HepG2 (cell line): ENCODE measurements at regions not wholly inside any gene's neighbourhood (a gene's known extent, or its start where the extent isn't known, plus 50 kb on each side); places are given as distances from the start of the nearest gene placed in this dataset.

ENCODE experiments used
- ATAC-seq: fragments of 200-7000 bp; cut with Tn5 transposase; 3 replicates; pipeline ENCODE4 v1.9.1; 2020; ENCODE audit warnings: mild to moderate bottlenecking, moderate library complexity
- BruUV-seq: library from RNA; stranded (reverse); fragments of 400-500 nt; replicated peaks from 2 replicates; lab custom pipeline; 2021; lab: Mats Ljungman, UMichigan
- CTCF ChIA-PET: fragments of 300-600 bp; formaldehyde crosslinking; extraction: SDS; loops from one replicate; lab custom pipeline; 2021; ENCODE audit warnings: low total read pairs, inconsistent platforms, low intra/inter-chr PET ratio; lab: Yijun Ruan, JAX
- POLR2A ChIA-PET: fragments of 350-600 bp; sonication (Branson Sonifier 250); formaldehyde crosslinking; loops from one replicate; lab custom pipeline; 2020; ENCODE audit warnings: antibody characterized with exemption, inconsistent platforms; lab: Yijun Ruan, JAX
- DNase-seq: peaks from one replicate; pipeline ENCODE4 v3.0.0-alpha.2; 2015; ENCODE audit warnings: low spot score
- FAIRE-seq: peaks from 3 replicates; lab custom pipeline; 2011; peaks lifted over from hg19 to GRCh38; lab: Jason Lieb, UNC
- H2AFZ ChIP-seq: one replicate; pipeline ENCODE4 v1.6.1; 2011; ENCODE audit warnings: low read length, inconsistent platforms
- H3K27ac ChIP-seq: fragments of 300-600 bp; 3 replicates; pipeline ENCODE4 v1.8.0; 2011; ENCODE audit warnings: mixed run types, mild to moderate bottlenecking, mixed read lengths, low read length, inconsistent platforms; ENCODE audit not compliant: insufficient read depth; ENCODE audit errors: extremely low read length
- H3K27me3 ChIP-seq, 2 experiments: fragments of 200-600 bp in 1 of 2; 2 replicates in 1 of 2; 3 replicates in 1 of 2; pipeline versions ENCODE4 v1.6.0 to v1.8.0; 2011; ENCODE audit warnings: low read length in 2 of 2, mild to moderate bottlenecking in 2 of 2, moderate library complexity in 2 of 2, inconsistent platforms in 1 of 2; ENCODE audit not compliant: insufficient read depth in 2 of 2, control insufficient read depth in 1 of 2
- H3K36me3 ChIP-seq, 2 experiments: fragments of 200-600 bp in 1 of 2; replicated peaks in 1 of 2; 2 replicates in 1 of 2; 3 replicates in 1 of 2; pipeline versions ENCODE4 v1.5.1 to v1.8.0; 2011; ENCODE audit warnings: low read length in 2 of 2, inconsistent platforms in 1 of 2; ENCODE audit not compliant: insufficient read depth in 2 of 2, control insufficient read depth in 1 of 2
- H3K4me1 ChIP-seq: 2 replicates; pipeline ENCODE4 v1.5.1; 2012; ENCODE audit warnings: low read length, inconsistent platforms; ENCODE audit not compliant: insufficient read depth
- H3K4me2 ChIP-seq: 2 replicates; pipeline ENCODE4 v1.6.0; 2011; ENCODE audit warnings: low read depth, low read length, inconsistent platforms
- H3K4me3 ChIP-seq, 3 experiments: fragments of 200-600 bp in 1 of 3; sonication (generic), shearing (Covaris generic) in 1 of 3; replicated peaks in 1 of 3; 2 replicates each; pipeline ENCODE4 v1.5.1; 2011 to 2016; ENCODE audit warnings: low read length in 3 of 3, inconsistent platforms in 2 of 3, low read depth in 2 of 3, mild to moderate bottlenecking in 2 of 3, control low read depth in 1 of 3, mixed read lengths in 1 of 3; ENCODE audit not compliant: insufficient read depth in 1 of 3
- H3K79me2 ChIP-seq: one replicate; pipeline ENCODE4 v1.6.1; 2011; ENCODE audit warnings: low read length, inconsistent platforms; ENCODE audit not compliant: insufficient read depth
- H3K9ac ChIP-seq: 2 replicates; pipeline ENCODE4 v1.6.0; 2011; ENCODE audit warnings: mild to moderate bottlenecking, low read depth, low read length, inconsistent platforms; ENCODE audit not compliant: insufficient read depth
- H3K9me3 ChIP-seq: 2 replicates; pipeline ENCODE4 v1.5.1; 2012; ENCODE audit warnings: mild to moderate bottlenecking, low read length
- H4K20me1 ChIP-seq: 2 replicates; pipeline ENCODE4 v1.6.0; 2011; ENCODE audit warnings: inconsistent platforms, mild to moderate bottlenecking, low read length, moderate library complexity; ENCODE audit not compliant: insufficient read depth
- CEBPG ChIP-seq: IDR thresholded peaks from 2 replicates; pipeline ENCODE4 v1.6.1; 2016
- CENPT ChIP-seq: sonication (generic); formaldehyde crosslinking; IDR thresholded peaks from 2 replicates; pipeline ENCODE4 v1.8.0; 2022; ENCODE audit warnings: low read depth, mild to moderate bottlenecking, moderate library complexity, missing genetic modification reagents
- RBFOX2 ChIP-seq: fragments of 200-400 bp; formaldehyde crosslinking; IDR thresholded peaks from 2 replicates; pipeline ENCODE4 v1.6.1; 2017; ENCODE audit warnings: low read depth, mild to moderate bottlenecking, low read length
- RFX1 ChIP-seq: fragments of 450-650 bp; IDR thresholded peaks from 2 replicates; pipeline ENCODE4 v1.6.1; 2017
- SNRNP70 ChIP-seq: fragments of 200-400 bp; formaldehyde crosslinking; IDR thresholded peaks from 2 replicates; pipeline ENCODE4 v1.6.1; 2017; ENCODE audit warnings: mild to moderate bottlenecking, low read depth, low read length, moderate library complexity
- SP1 ChIP-seq, 2 experiments: fragments of 450-650 bp in 1 of 2; sonication (generic) in 1 of 2; formaldehyde crosslinking in 1 of 2; IDR thresholded peaks; 2 replicates each; pipeline versions ENCODE4 v1.4.0 to v1.6.1; 2016 to 2020; ENCODE audit warnings: missing genetic modification reagents in 1 of 2
- ZNF20 ChIP-seq: sonication (generic); formaldehyde crosslinking; IDR thresholded peaks from 2 replicates; pipeline ENCODE4 v1.4.0; 2020; ENCODE audit warnings: mild to moderate bottlenecking, moderate library complexity, missing genetic modification reagents
- ZNF331 ChIP-seq: sonication (generic); formaldehyde crosslinking; IDR thresholded peaks from 2 replicates; pipeline ENCODE4 v1.4.0; 2020; ENCODE audit warnings: missing genetic modification reagents
- ZNF670 ChIP-seq: sonication (generic); formaldehyde crosslinking; IDR thresholded peaks from 2 replicates; pipeline ENCODE4 v1.8.0; 2022; ENCODE audit warnings: mild to moderate bottlenecking, missing genetic modification reagents, borderline replicate concordance
- WGBS: methylation state at CpG from one replicate; pipeline ENCODE4 v1.1.6; 2017; ENCODE audit warnings: low lambda C conversion rate; 5-methylcytosine and 5-hydroxymethylcytosine counted together
- in situ Hi-C: cut with HindIII; loops from 2 replicates; pipeline ENCODE4 v1.10.0; 2017; ENCODE audit warnings: low pct_unique_long_range_greater_than_20kb; ENCODE audit not compliant: extremely low pct_ligation_motif_present
- intact Hi-C: fragments of 100-400 bp; cut with micrococcal nuclease; formaldehyde crosslinking; loops from one replicate; pipeline ENCODE4 v1.10.0; 2022; ENCODE audit not compliant: unreplicated experiment
- TF ChIP-seq, protein P1 (sequence below): sonication (generic); formaldehyde crosslinking; IDR thresholded peaks from 2 replicates; pipeline ENCODE4 v1.8.1; 2023; ENCODE audit warnings: mild to moderate bottlenecking, missing genetic modification reagents
- TF ChIP-seq, protein P2 (sequence below): sonication (generic); formaldehyde crosslinking; IDR thresholded peaks from 2 replicates; pipeline ENCODE4 v1.5.1; 2020; ENCODE audit warnings: missing genetic modification reagents, mild to moderate bottlenecking, borderline replicate concordance
- TF ChIP-seq, protein P3 (sequence below): IDR thresholded peaks from 2 replicates; pipeline ENCODE4 v1.6.1; 2016; ENCODE audit warnings: low read depth, control low read depth
- TF ChIP-seq, protein P4 (sequence below): sonication (generic); formaldehyde crosslinking; IDR thresholded peaks from 2 replicates; pipeline ENCODE4 v1.4.0; 2020; ENCODE audit warnings: mild to moderate bottlenecking, missing genetic modification reagents, borderline replicate concordance

DNA sequence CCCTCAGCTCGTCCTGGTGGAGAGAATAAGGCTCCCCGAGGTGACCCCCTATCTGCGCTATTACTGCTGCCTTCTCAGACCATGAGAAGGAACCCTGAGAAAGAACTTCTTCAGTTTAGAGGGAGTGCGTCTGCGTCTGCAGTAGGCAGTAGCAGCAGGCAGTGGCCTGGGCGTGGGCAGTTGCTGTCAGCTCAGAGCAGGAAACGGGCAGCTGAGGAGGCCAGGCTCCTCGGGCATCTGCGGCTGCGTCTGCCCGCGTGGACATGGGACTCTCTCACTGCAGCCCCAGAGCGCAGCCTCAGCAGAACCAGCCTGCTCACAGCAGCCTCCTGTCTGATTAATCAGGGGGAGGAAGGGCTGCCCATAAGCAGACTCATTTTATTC, 49.8 kb upstream of the FCN1 start:
- no peak for DNase-seq
- FAIRE-seq, result no peak
- H2AFZ ChIP-seq, result no peak overlapping the region
- peaks cover 4 to 44% of the 10 kb centered on the region in 2 experiments; a peak in 4 of 5 replicates for H3K27me3 ChIP-seq
- 24% methylated on average over 4 of the region's 13 CpGs for WGBS
- peaks cover 7% of the 10 kb centered on the region; the same call in 1 of the 2 replicates for H4K20me1 ChIP-seq
- no peaks in the 10 kb centered on the region for H3K79me2 ChIP-seq
- ChIA-PET CTCF (no interaction called here), POLR2A (no interaction called here)
- H3K4me3 ChIP-seq, result no peak overlapping the region
- in situ Hi-C loops (no loop called here), intact Hi-C loops (no loop called here)
- no peaks in the 10 kb centered on the region for H3K4me1 ChIP-seq
- no peak overlapping the region for H3K4me2 ChIP-seq
- H3K36me3 ChIP-seq, result no peaks in the 10 kb centered on the region
- no peaks in the 10 kb centered on the region for H3K9me3 ChIP-seq
- no peak overlapping the region for H3K9ac ChIP-seq
- H3K27ac ChIP-seq, result no peak overlapping the region
- ATAC-seq, result no peak
- no TSS peak for BruUV-seq
- TF ChIP-seq CENPT (CRISPR knock-in tag) (no peak), ZNF20 (no peak), SNRNP70 (no peak), CEBPG (CRISPR knock-in tag) (no peak), RBFOX2 (no peak), RFX1 (no peak), ZNF670 (CRISPR knock-in tag) (no peak), ZNF331 (no peak), SP1 (IDR thresholded peaks at IDR 0.05) (no peak), SP1 (CRISPR knock-in tag; IDR thresholded peaks at IDR 0.05) (no peak)
- TF ChIP-seq, protein P1, sequence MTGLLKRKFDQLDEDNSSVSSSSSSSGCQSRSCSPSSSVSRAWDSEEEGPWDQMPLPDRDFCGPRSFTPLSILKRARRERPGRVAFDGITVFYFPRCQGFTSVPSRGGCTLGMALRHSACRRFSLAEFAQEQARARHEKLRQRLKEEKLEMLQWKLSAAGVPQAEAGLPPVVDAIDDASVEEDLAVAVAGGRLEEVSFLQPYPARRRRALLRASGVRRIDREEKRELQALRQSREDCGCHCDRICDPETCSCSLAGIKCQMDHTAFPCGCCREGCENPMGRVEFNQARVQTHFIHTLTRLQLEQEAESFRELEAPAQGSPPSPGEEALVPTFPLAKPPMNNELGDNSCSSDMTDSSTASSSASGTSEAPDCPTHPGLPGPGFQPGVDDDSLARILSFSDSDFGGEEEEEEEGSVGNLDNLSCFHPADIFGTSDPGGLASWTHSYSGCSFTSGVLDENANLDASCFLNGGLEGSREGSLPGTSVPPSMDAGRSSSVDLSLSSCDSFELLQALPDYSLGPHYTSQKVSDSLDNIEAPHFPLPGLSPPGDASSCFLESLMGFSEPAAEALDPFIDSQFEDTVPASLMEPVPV (CRISPR knock-in tag), result no peak
- TF ChIP-seq, protein P2, sequence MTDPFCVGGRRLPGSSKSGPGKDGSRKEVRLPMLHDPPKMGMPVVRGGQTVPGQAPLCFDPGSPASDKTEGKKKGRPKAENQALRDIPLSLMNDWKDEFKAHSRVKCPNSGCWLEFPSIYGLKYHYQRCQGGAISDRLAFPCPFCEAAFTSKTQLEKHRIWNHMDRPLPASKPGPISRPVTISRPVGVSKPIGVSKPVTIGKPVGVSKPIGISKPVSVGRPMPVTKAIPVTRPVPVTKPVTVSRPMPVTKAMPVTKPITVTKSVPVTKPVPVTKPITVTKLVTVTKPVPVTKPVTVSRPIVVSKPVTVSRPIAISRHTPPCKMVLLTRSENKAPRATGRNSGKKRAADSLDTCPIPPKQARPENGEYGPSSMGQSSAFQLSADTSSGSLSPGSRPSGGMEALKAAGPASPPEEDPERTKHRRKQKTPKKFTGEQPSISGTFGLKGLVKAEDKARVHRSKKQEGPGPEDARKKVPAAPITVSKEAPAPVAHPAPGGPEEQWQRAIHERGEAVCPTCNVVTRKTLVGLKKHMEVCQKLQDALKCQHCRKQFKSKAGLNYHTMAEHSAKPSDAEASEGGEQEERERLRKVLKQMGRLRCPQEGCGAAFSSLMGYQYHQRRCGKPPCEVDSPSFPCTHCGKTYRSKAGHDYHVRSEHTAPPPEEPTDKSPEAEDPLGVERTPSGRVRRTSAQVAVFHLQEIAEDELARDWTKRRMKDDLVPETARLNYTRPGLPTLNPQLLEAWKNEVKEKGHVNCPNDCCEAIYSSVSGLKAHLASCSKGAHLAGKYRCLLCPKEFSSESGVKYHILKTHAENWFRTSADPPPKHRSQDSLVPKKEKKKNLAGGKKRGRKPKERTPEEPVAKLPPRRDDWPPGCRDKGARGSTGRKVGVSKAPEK (CRISPR knock-in tag), result no peak
- TF ChIP-seq, protein P3, sequence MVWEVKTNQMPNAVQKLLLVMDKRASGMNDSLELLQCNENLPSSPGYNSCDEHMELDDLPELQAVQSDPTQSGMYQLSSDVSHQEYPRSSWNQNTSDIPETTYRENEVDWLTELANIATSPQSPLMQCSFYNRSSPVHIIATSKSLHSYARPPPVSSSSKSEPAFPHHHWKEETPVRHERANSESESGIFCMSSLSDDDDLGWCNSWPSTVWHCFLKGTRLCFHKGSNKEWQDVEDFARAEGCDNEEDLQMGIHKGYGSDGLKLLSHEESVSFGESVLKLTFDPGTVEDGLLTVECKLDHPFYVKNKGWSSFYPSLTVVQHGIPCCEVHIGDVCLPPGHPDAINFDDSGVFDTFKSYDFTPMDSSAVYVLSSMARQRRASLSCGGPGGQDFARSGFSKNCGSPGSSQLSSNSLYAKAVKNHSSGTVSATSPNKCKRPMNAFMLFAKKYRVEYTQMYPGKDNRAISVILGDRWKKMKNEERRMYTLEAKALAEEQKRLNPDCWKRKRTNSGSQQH (CRISPR knock-in tag), result no peak
- TF ChIP-seq, protein P4, sequence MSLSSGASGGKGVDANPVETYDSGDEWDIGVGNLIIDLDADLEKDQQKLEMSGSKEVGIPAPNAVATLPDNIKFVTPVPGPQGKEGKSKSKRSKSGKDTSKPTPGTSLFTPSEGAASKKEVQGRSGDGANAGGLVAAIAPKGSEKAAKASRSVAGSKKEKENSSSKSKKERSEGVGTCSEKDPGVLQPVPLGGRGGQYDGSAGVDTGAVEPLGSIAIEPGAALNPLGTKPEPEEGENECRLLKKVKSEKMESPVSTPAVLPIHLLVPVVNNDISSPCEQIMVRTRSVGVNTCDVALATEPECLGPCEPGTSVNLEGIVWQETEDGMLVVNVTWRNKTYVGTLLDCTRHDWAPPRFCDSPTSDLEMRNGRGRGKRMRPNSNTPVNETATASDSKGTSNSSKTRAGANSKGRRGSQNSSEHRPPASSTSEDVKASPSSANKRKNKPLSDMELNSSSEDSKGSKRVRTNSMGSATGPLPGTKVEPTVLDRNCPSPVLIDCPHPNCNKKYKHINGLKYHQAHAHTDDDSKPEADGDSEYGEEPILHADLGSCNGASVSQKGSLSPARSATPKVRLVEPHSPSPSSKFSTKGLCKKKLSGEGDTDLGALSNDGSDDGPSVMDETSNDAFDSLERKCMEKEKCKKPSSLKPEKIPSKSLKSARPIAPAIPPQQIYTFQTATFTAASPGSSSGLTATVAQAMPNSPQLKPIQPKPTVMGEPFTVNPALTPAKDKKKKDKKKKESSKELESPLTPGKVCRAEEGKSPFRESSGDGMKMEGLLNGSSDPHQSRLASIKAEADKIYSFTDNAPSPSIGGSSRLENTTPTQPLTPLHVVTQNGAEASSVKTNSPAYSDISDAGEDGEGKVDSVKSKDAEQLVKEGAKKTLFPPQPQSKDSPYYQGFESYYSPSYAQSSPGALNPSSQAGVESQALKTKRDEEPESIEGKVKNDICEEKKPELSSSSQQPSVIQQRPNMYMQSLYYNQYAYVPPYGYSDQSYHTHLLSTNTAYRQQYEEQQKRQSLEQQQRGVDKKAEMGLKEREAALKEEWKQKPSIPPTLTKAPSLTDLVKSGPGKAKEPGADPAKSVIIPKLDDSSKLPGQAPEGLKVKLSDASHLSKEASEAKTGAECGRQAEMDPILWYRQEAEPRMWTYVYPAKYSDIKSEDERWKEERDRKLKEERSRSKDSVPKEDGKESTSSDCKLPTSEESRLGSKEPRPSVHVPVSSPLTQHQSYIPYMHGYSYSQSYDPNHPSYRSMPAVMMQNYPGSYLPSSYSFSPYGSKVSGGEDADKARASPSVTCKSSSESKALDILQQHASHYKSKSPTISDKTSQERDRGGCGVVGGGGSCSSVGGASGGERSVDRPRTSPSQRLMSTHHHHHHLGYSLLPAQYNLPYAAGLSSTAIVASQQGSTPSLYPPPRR (CRISPR knock-in tag), result no peak
